SU-DHL-6 (cell line): ENCODE measurements at regions not wholly inside any gene's neighbourhood (a gene's known extent, or its start where the extent isn't known, plus 50 kb on each side); places are given as distances from the start of the nearest gene placed in this dataset.

Experiments used
- H2AFZ ChIP-seq: fragments of 200-600 bp; sonication (generic); 2 replicates; pipeline ENCODE4 v1.6.1; 2014; ENCODE audit warnings: low read depth, mild to moderate bottlenecking, moderate library complexity, mixed read lengths, antibody characterized with exemption, low read length; ENCODE audit not compliant: severe bottlenecking
- H3F3A ChIP-seq: fragments of 200-600 bp; shearing (Covaris generic); 2 replicates; pipeline ENCODE4 v1.6.0; 2016; ENCODE audit warnings: antibody characterized with exemption, mild to moderate bottlenecking; ENCODE audit not compliant: insufficient read depth
- H3K27ac ChIP-seq: fragments of 200-600 bp; sonication (generic); 2 replicates; pipeline ENCODE4 v1.5.1; 2016; ENCODE audit warnings: low read depth, mild to moderate bottlenecking, low read length, moderate library complexity, mixed read lengths
- H3K27me3 ChIP-seq: fragments of 200-600 bp; sonication (generic), shearing (Covaris generic); 2 replicates; pipeline ENCODE4 v1.6.0; 2014; ENCODE audit warnings: mild to moderate bottlenecking, low read length
- H3K36me3 ChIP-seq: fragments of 200-600 bp; sonication (generic); 2 replicates; pipeline ENCODE4 v1.6.1; 2014; ENCODE audit warnings: mild to moderate bottlenecking, low read length, mixed read lengths
- H3K4me2 ChIP-seq: fragments of 300-600, 200-600 bp; shearing (Covaris generic), sonication (generic); 2 replicates; pipeline ENCODE4 v1.6.0; 2014; ENCODE audit warnings: low read length, low read depth, mild to moderate bottlenecking; ENCODE audit not compliant: poor library complexity, severe bottlenecking
- H3K4me3 ChIP-seq: fragments of 200-600 bp; sonication (generic); 2 replicates; pipeline ENCODE4 v1.5.1; 2014; ENCODE audit warnings: antibody characterized with exemption, low read length, mild to moderate bottlenecking, mixed read lengths; ENCODE audit not compliant: insufficient read depth, poor library complexity, severe bottlenecking
- H3K79me2 ChIP-seq: fragments of 200-600 bp; sonication (generic); 2 replicates; pipeline ENCODE4 v1.6.1; 2014; ENCODE audit warnings: mild to moderate bottlenecking, low read length, moderate library complexity; ENCODE audit not compliant: insufficient read depth
- H3K9ac ChIP-seq: fragments of 200-600 bp; sonication (generic); 2 replicates; pipeline ENCODE4 v1.7.0; 2014; ENCODE audit warnings: mild to moderate bottlenecking, low read length
- H3K9me2 ChIP-seq: fragments of 200-600 bp; sonication (generic); replicated peaks from 2 replicates; pipeline ENCODE4 v1.6.1; 2014; ENCODE audit warnings: low read length; ENCODE audit not compliant: insufficient read depth
- H3K9me3 ChIP-seq: fragments of 200-600 bp; sonication (generic); 2 replicates; pipeline ENCODE4 v1.6.1; 2014; ENCODE audit warnings: low read length, mixed read lengths; ENCODE audit not compliant: insufficient read depth
- H4K20me1 ChIP-seq: fragments of 200-600 bp; sonication (generic); 2 replicates; pipeline ENCODE4 v1.6.1; 2014; ENCODE audit warnings: low read depth, mild to moderate bottlenecking, antibody characterized with exemption, low read length, moderate library complexity, mixed read lengths
- EZH2phosphoT487 ChIP-seq: fragments of 200-600 bp; sonication (generic), shearing (Covaris generic); conservative IDR thresholded peaks from 2 replicates; pipeline ENCODE4 v1.6.1; 2018; ENCODE audit warnings: mild to moderate bottlenecking, antibody characterized with exemption, low read length, moderate library complexity, mixed read lengths
- TF ChIP-seq, protein P1 (sequence below): fragments of 200-600 bp; sonication (generic); IDR thresholded peaks from one replicate; pipeline ENCODE4 v1.5.1; 2017; ENCODE audit warnings: antibody characterized with exemption, mild to moderate bottlenecking, low read length, moderate library complexity; ENCODE audit not compliant: insufficient read depth, poor library complexity, severe bottlenecking

DNA sequence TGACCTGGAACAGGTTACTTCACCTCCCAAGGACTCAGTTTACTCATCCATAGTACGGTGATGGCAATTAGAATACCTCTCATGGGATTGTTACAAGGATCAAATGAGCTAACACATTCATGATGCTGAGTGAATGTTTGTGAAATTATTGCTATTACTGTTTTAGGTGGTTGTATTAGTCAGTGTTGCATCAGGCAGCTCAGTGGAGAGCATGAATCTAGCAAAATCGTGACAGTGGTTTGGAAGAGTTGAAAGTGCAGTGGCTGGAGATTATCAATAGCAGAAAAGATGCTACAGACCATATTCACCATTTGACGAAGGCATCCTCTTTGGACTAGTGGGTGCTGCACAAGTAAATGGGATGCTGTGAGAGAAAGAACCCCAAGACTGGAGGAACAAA, 50.4 kb upstream of the CTNNBL1 start:
- H3K36me3 ChIP-seq = no peaks in the 10 kb centered on the region
- no peak overlapping the region for H3K4me3 ChIP-seq
- TF ChIP-seq, protein P1, sequence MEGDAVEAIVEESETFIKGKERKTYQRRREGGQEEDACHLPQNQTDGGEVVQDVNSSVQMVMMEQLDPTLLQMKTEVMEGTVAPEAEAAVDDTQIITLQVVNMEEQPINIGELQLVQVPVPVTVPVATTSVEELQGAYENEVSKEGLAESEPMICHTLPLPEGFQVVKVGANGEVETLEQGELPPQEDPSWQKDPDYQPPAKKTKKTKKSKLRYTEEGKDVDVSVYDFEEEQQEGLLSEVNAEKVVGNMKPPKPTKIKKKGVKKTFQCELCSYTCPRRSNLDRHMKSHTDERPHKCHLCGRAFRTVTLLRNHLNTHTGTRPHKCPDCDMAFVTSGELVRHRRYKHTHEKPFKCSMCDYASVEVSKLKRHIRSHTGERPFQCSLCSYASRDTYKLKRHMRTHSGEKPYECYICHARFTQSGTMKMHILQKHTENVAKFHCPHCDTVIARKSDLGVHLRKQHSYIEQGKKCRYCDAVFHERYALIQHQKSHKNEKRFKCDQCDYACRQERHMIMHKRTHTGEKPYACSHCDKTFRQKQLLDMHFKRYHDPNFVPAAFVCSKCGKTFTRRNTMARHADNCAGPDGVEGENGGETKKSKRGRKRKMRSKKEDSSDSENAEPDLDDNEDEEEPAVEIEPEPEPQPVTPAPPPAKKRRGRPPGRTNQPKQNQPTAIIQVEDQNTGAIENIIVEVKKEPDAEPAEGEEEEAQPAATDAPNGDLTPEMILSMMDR = no peak
- TF ChIP-seq EZH2phosphoT487 = no peak
- no peak overlapping the region for H3K27ac ChIP-seq
- H3K9me3 ChIP-seq = no peaks in the 10 kb centered on the region
- H4K20me1 ChIP-seq = no peaks in the 10 kb centered on the region
- no peak overlapping the region for H2AFZ ChIP-seq
- no peak overlapping the region for H3K9ac ChIP-seq
- H3K9me2 ChIP-seq = no peaks in the 10 kb centered on the region
- no peak overlapping the region for H3K4me2 ChIP-seq
- no peaks in the 10 kb centered on the region for H3K79me2 ChIP-seq
- H3K27me3 ChIP-seq = no peaks in the 10 kb centered on the region
- H3F3A ChIP-seq = no peaks in the 10 kb centered on the region

DNA sequence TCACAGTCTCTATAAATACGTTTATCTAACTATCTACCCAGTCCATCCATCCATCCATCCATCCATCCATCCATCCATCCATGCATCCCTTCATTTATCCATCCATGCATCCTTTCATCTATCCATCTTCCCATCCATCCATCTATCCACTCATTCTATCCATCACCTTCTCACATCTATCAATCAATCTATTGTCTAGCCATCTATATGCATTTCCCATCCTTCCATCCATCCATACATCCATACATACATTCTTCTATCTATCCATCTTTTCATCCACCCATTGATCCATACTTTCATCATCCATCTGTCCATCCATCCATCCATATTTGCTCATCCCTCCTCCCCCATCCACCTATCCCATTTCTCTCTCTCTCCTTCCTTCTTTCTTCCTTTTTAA, 51.6 kb upstream of the CTNNBL1 start:
- Histone ChIP-seq H3F3A (no peaks in the 10 kb centered on the region), H3K27ac (no peak overlapping the region), H3K9me3 (no peaks in the 10 kb centered on the region), H3K36me3 (no peaks in the 10 kb centered on the region), H3K4me3 (no peak overlapping the region), H3K9ac (no peak overlapping the region), H2AFZ (no peak overlapping the region), H3K9me2 (no peaks in the 10 kb centered on the region), H3K4me2 (no peak overlapping the region), H3K27me3 (no peaks in the 10 kb centered on the region), H4K20me1 (no peaks in the 10 kb centered on the region), H3K79me2 (no peaks in the 10 kb centered on the region)
- TF ChIP-seq EZH2phosphoT487 = no peak
- TF ChIP-seq, protein P1 = no peak

DNA sequence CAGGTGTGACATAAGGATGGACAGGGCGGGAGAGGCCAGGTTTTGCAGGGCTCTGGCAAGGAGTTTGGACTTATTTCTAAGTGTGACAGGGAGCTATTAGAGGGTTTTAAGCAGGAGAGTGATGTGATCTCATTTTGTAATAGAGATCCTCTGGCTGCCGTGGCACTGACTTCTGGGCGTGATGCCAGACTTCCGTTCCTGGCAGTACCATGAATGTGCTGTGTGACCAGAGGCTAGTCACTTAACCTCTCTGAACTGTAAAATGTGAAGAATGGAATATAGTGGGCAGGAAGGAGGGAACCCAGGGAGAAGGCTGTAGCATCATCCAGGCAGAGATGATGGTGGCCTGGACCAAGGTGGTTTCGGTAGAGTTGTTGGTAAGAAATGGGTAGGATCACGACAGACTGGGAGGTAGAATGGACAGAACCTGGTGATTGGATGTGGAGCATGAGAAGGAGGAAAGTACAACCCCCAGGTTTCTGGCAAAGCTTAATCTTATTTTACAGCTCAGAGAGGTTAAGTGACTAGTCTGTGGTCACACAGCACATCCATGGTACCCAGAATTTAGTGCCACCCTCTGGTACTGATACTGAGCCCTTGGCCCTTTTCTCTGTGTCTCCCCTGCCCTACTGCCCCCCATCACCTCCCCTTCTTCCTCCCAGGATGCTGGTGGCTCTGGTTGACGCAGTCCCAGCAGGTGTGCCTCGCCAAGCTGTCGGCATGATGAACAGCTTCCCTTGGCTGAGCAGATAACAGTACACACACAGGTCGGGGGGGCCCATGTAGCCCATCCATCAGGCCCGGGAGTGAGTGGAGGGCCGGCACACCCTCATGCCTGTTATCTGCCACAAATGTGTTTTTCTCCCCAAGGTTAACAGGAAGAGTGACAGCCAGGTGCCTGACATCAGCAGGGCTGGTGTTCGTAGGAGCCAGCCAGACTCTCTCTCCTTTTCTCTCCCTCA, 52.9 kb upstream of the CTNNBL1 start:
- Histone ChIP-seq H3F3A (no peaks in the 10 kb centered on the region), H2AFZ (no peak overlapping the region), H3K4me3 (no peak overlapping the region), H3K36me3 (no peaks in the 10 kb centered on the region), H3K9me2 (no peaks in the 10 kb centered on the region), H3K9me3 (no peaks in the 10 kb centered on the region), H3K9ac (no peak overlapping the region), H3K79me2 (no peaks in the 10 kb centered on the region), H3K27me3 (no peaks in the 10 kb centered on the region), H3K27ac (no peak overlapping the region), H3K4me2 (no peak overlapping the region), H4K20me1 (no peaks in the 10 kb centered on the region)
- no peak for TF ChIP-seq EZH2phosphoT487
- TF ChIP-seq, protein P1 = no peak
